AG10803 (cell line): ENCODE measurements at regions not wholly inside any gene's neighbourhood (a gene's known extent, or its start where the extent isn't known, plus 50 kb on each side); places are given as distances from the start of the nearest gene placed in this dataset.

Experiments used
- DNase-seq: peaks from one replicate; pipeline ENCODE4 v3.0.0; 2010; ENCODE audit warnings: low read depth
- H3K4me3 ChIP-seq: 2 replicates; pipeline ENCODE4 v1.5.1; 2011; ENCODE audit warnings: mild to moderate bottlenecking, low read length, control low read depth
- TF ChIP-seq, protein P1 (sequence below): conservative IDR thresholded peaks from 2 replicates; pipeline ENCODE4 v1.5.1; 2011; ENCODE audit warnings: mild to moderate bottlenecking, low read length, control low read depth, inconsistent platforms

DNA sequence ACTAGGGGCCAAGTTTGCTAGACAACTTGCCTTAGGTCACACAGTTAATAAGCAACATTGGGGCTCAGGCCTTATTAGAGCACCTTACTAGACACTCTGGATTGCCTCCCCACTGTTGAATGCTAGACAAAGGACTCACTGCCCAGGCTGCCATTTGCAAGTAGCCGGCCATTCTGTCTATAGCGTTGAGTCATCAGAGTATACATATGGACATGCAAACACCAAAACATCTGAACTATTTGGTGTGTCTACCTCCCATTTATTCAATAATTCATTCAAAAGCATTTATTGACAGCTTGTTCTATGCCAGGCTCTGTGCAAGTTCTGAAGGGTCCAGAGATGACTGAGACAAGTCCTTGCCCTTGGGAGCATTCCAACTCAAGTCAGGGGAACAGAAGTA, 181.4 kb upstream of the DPT start:
- TF ChIP-seq, protein P1, sequence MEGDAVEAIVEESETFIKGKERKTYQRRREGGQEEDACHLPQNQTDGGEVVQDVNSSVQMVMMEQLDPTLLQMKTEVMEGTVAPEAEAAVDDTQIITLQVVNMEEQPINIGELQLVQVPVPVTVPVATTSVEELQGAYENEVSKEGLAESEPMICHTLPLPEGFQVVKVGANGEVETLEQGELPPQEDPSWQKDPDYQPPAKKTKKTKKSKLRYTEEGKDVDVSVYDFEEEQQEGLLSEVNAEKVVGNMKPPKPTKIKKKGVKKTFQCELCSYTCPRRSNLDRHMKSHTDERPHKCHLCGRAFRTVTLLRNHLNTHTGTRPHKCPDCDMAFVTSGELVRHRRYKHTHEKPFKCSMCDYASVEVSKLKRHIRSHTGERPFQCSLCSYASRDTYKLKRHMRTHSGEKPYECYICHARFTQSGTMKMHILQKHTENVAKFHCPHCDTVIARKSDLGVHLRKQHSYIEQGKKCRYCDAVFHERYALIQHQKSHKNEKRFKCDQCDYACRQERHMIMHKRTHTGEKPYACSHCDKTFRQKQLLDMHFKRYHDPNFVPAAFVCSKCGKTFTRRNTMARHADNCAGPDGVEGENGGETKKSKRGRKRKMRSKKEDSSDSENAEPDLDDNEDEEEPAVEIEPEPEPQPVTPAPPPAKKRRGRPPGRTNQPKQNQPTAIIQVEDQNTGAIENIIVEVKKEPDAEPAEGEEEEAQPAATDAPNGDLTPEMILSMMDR = no peak
- H3K4me3 ChIP-seq = no peak overlapping the region
- DNase-seq = no peak

DNA sequence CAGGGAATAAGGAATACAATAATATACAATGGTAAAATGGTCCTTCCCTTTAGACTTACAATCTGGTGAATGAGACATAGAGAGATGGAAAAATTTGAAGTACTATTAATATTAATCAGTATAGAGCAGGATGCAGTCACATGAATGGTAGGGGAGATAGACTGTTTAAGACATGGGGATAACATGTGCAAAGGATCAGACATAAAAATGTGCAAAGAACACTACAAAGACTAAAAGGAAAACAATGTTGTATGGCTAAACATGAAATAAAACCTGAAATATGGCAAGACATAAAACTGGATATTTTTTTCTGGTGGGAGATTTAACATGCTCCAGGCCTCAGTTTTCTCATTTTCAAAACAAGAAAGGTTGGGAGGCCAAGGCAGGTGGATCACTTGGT, 182.4 kb upstream of the DPT start:
- no peak overlapping the region for H3K4me3 ChIP-seq
- TF ChIP-seq, protein P1 = no peak
- DNase-seq = no peak

DNA sequence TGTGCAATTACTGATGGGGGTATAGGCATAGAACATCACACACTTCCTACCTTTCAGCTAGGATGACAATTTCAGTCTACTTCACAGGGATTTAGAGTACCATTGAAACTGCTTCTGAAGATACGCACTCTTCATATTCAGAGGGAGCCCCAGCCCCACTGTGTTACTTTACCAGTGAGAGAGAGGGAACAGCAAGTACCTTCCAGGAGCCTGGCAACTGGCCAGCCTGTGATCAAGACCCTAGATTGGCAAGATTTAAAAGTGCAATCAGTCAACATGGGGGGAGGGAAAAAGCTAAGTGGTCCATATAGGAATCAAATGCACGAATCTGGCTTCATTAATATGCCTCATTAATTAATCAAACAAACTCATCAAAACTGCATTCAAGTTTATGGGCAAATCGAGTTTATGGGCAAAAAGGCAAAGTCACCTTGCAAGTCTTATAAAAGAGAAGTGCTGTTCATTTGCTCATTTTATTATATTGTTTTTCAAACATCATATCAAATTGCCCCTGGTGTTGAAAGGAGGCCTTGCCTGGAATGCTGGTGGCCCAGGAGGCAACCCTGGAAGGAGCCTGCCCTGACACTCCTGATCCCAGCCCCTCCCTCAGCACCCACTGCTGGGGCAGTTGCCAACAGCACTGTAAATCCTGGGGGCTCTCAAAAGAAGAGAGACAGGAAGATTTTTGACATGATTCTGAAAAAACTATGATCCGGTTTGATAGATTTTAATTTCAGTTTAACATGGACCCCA, 184.9 kb upstream of the DPT start:
- H3K4me3 ChIP-seq = no peak overlapping the region
- DNase-seq = no peak
- TF ChIP-seq, protein P1 = no peak

DNA sequence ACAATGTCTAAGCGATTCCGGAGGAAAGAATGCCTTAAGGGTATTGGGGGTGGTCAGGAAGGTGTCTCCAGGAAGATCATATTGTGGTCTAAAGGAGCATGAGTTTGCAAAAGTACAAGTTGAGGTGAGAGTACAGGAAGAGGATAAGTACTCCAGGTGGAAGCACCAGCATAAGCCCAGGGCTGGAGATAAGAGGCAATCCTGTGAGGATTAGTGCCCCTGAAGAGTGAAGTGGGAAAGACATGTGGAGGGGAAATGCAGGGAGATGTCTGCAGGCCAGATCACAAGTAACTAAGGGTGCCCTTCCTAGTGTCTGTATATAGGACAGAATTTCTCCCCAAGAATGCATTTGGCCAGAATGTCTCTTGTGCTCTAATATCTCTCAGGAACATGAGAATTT, 188.3 kb upstream of the DPT start:
- no peak for DNase-seq
- TF ChIP-seq, protein P1 = no peak
- no peak overlapping the region for H3K4me3 ChIP-seq

DNA sequence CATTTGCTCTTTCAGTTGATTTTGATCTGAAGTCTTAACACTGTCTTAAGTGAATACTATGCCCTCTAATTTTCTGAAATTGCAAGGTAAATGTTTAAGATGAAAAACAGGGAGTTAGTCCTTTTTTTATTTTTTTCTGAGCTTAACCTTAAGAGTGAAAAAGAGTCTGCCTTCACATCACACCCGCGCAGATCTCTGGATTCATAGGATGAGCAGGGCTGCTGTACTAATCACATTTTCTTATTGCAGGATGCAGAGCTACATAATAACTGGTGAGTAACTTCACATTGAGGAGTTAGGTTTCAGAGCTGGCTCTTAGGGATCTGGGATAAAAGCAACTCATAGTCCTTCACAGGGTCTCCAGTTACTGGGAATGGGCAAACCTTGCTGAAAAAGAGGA, 188.7 kb upstream of the ATP1B1 start:
- H3K4me3 ChIP-seq = no peak overlapping the region
- TF ChIP-seq, protein P1 = no peak
- DNase-seq = no peak

DNA sequence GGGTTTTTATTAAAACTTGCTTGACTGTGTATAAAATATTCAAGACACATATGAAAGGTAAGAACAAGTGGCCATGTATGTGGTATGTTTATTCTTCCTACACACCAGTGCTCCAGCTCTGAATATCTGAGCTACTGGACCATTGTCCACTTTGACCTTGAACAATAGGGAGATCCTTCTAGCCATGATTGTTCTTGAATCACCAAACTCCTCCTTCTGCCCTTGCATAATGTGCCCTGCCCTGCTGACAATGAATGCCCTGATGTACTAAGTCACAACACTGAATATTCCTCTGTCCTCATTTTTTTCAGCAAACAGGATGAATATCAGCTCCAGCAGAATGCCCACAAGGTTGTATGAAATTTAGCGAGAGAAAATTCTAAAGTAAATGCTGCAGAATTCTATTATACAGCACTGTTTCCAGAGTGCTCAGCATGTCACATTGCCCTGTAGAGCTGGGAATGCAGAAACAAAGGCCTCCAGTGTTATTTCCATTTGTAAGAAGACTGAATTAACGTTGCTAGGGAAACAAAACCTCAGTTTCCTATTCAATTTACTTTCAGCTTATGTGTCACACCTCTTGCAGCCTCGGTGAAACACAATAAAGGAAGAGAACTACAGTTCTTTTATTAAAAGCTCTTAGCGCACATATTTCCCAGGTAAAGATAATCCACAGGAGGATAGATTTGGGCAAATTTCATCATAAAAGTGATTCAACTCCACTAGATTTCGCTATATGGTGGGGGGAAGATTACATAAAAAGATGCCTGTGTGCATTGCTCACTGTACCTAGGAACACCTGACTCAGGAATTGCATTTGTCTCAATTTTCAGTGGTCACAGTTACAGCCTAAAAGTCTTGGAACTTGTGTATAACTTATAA, 187.4 kb upstream of the ATP1B1 start:
- DNase-seq = no peak

More for the DNA sequence above, 187.4 kb upstream of the ATP1B1 start:
- TF ChIP-seq, protein P1 = no peak
- no peak overlapping the region for H3K4me3 ChIP-seq
